ENCODE measurements at regions not wholly inside any gene's neighbourhood (a gene's known extent, or its start where the extent isn't known, plus 50 kb on each side); places are given as distances from the start of the nearest gene placed in this dataset.

- TF ChIP-seq, protein P1, sequence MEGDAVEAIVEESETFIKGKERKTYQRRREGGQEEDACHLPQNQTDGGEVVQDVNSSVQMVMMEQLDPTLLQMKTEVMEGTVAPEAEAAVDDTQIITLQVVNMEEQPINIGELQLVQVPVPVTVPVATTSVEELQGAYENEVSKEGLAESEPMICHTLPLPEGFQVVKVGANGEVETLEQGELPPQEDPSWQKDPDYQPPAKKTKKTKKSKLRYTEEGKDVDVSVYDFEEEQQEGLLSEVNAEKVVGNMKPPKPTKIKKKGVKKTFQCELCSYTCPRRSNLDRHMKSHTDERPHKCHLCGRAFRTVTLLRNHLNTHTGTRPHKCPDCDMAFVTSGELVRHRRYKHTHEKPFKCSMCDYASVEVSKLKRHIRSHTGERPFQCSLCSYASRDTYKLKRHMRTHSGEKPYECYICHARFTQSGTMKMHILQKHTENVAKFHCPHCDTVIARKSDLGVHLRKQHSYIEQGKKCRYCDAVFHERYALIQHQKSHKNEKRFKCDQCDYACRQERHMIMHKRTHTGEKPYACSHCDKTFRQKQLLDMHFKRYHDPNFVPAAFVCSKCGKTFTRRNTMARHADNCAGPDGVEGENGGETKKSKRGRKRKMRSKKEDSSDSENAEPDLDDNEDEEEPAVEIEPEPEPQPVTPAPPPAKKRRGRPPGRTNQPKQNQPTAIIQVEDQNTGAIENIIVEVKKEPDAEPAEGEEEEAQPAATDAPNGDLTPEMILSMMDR (IDR thresholded peaks at IDR 0.05): no peak
- no peak for TF ChIP-seq POLR2A (IDR thresholded peaks at IDR 0.05)
- Histone ChIP-seq H3K4me3 (replicated peaks in 1 of 3) (no peak overlapping the region), H3K36me3 (no peaks in the 10 kb centered on the region), H3K27me3 (no peaks in the 10 kb centered on the region), H3K9me3 (no peaks in the 10 kb centered on the region), H3K27ac (no peak overlapping the region), H3K4me1 (no peaks in the 10 kb centered on the region)
- intact Hi-C loops (cut with DNase I): no loop called here
- DNase-seq: no peak
These were observed 572.1 kb upstream of the IGFBP7 start for GRCh38 chr4:57682275-57682674.

DNA sequence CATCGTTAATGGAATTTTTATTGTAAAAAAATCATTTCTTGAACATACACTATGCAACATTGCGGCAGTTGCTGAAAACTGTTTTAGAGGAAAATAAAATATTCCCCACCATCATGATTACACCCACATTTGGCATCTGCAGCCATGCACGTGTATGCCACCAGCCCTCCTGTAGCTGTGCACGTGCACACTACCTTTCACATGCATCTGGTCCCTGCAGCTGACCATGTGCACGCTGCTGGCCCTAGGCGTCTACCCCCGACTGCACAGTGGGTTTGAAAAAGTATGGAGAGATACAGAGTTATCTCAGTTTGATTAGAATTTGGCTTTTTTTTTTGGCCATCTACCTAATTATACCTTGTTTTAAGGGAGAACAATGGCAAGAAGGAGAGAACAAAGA is 569.8 kb upstream of the IGFBP7 start:
- no peaks in the 10 kb centered on the region for H3K4me1 ChIP-seq
- no peaks in the 10 kb centered on the region for H3K9me3 ChIP-seq
- DNase-seq: no peak
- TF ChIP-seq POLR2A (IDR thresholded peaks at IDR 0.05): no peak
- TF ChIP-seq, protein P1 (IDR thresholded peaks at IDR 0.05): no peak
- whole genome bisulfite sequencing, 2 donors: 92 to 93% methylated on average over 7 of the region's 7 CpGs
- H3K4me3 ChIP-seq (replicated peaks in 1 of 3): no peak overlapping the region
- H3K27me3 ChIP-seq: no peaks in the 10 kb centered on the region
- intact Hi-C loops (cut with DNase I): no loop called here
- no peak overlapping the region for H3K27ac ChIP-seq
- no peaks in the 10 kb centered on the region for H3K36me3 ChIP-seq

GRCh38 chr4:57676394-57676793 is 566.2 kb upstream of the IGFBP7 start:
- TF ChIP-seq POLR2A (IDR thresholded peaks at IDR 0.05): no peak
- TF ChIP-seq, protein P1 (IDR thresholded peaks at IDR 0.05): no peak
- H3K36me3 ChIP-seq: no peaks in the 10 kb centered on the region
- no peaks in the 10 kb centered on the region for H3K9me3 ChIP-seq
- H3K27me3 ChIP-seq: no peaks in the 10 kb centered on the region
- no peaks in the 10 kb centered on the region for H3K4me1 ChIP-seq
- 94 to 95% methylated on average over 6 of the region's 6 CpGs for WGBS, 2 donors
- no peak overlapping the region for H3K4me3 ChIP-seq (replicated peaks in 1 of 3)
- no peak overlapping the region for H3K27ac ChIP-seq
- DNase-seq: no peak
- intact Hi-C loops (cut with DNase I): no loop called here

DNA sequence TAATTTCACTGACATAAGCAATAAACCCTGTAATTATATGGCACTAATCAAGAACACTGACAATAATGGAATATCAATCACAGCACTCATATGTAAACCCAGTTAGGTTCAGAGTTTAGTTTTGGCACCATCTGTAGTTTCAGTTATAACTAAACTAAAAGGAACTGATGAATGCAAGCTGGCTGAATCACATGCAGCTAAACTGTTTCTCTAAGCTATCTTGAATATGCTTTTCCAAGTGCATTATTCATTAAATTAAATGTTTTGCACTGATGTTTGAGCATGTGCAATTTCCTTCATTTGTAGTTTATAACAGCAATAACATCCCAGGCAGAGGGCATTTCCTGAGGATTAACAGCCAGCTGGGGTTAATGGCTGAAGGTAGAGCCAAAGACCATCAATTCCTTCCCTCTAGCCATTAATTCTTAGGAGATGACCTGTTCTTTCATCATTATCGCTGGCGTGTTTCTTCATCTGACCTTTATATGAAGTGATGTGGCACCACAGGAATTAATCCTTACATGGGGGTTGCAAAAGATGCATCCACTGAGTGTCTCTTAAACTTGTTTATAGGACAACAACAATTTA is 562.8 kb upstream of the IGFBP7 start:
- TF ChIP-seq, protein P1 (IDR thresholded peaks at IDR 0.05): no peak
- TF ChIP-seq POLR2A (IDR thresholded peaks at IDR 0.05): no peak
- Histone ChIP-seq H3K4me3 (replicated peaks in 1 of 3) (no peak overlapping the region), H3K9me3 (no peaks in the 10 kb centered on the region), H3K27ac (no peak overlapping the region), H3K27me3 (no peaks in the 10 kb centered on the region), H3K36me3 (no peaks in the 10 kb centered on the region), H3K4me1 (no peaks in the 10 kb centered on the region)
- no peak for DNase-seq
- intact Hi-C loops (cut with DNase I): no loop called here
- 80 to 91% methylated on average over 2 of the region's 2 CpGs for WGBS, 2 donors

DNA sequence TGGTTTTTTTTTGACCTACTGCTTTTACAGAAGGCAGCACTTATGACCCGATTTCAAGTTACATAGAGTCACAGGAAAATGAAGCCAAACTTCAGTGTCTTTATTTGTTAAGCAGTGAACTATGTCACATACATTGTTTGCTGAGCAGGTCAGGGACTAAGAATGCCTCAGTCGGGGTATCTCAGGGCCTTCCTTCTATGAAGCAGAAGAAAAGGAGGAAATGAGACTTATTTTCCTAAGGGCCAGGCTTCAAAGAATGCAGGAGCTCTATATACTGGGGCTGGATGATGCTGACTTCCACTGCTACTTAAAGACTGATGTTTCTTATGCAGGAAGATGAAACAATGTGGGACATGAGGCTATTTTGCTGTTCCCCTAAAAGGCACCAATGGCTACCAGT is 558.4 kb upstream of the IGFBP7 start:
- WGBS, 2 donors: 15 to 31% methylated on average over 2 of the region's 2 CpGs
- no peaks in the 10 kb centered on the region for H3K4me1 ChIP-seq
- H3K4me3 ChIP-seq (replicated peaks in 1 of 3): no peak overlapping the region
- no peak for TF ChIP-seq POLR2A (IDR thresholded peaks at IDR 0.05)
- TF ChIP-seq, protein P1 (IDR thresholded peaks at IDR 0.05): no peak
- intact Hi-C loops (cut with DNase I): no loop called here
- H3K9me3 ChIP-seq: no peaks in the 10 kb centered on the region
- no peak overlapping the region for H3K27ac ChIP-seq
- H3K36me3 ChIP-seq: no peaks in the 10 kb centered on the region
- DNase-seq: no peak
- no peaks in the 10 kb centered on the region for H3K27me3 ChIP-seq
